NB4 (cell line): ENCODE measurements at regions not wholly inside any gene's neighbourhood (a gene's known extent, or its start where the extent isn't known, plus 50 kb on each side); places are given as distances from the start of the nearest gene placed in this dataset.

Experiments used
- MAX ChIP-seq: IDR thresholded peaks from 2 replicates; pipeline ENCODE4 v1.6.1; 2011; ENCODE audit warnings: low read depth, low read length
- MYC ChIP-seq: IDR thresholded peaks from 2 replicates; pipeline ENCODE4 v1.6.1; 2011; ENCODE audit warnings: low read depth, low read length
- POLR2A ChIP-seq: IDR thresholded peaks from 2 replicates; pipeline ENCODE4 v1.6.1; 2011; ENCODE audit warnings: mild to moderate bottlenecking; ENCODE audit not compliant: insufficient read length; ENCODE audit errors: extremely low read depth
- TF ChIP-seq, protein P1 (sequence below): IDR thresholded peaks from one replicate; pipeline ENCODE4 v1.5.1; 2012; ENCODE audit warnings: low read depth, low read length

DNA sequence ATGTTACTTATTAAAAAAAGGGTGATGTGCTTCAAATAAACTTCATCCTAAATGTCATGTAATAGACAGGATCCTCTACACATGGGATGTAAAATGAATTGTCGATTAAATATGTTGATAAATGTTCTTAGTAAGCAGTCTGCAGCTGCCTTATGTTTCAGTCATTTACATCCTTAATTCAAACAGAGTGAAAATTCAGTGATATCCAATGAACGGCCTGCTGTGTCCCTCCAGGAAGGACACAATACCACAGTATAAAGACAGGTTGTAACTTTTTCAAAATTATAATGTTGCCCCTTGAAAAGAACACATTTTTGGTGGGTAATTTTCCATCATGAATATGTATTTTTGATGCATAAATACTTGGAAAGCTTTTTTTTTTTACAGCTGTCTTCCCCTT lies 266.5 kb upstream of the SEMA3A start:
- TF ChIP-seq, protein P1, sequence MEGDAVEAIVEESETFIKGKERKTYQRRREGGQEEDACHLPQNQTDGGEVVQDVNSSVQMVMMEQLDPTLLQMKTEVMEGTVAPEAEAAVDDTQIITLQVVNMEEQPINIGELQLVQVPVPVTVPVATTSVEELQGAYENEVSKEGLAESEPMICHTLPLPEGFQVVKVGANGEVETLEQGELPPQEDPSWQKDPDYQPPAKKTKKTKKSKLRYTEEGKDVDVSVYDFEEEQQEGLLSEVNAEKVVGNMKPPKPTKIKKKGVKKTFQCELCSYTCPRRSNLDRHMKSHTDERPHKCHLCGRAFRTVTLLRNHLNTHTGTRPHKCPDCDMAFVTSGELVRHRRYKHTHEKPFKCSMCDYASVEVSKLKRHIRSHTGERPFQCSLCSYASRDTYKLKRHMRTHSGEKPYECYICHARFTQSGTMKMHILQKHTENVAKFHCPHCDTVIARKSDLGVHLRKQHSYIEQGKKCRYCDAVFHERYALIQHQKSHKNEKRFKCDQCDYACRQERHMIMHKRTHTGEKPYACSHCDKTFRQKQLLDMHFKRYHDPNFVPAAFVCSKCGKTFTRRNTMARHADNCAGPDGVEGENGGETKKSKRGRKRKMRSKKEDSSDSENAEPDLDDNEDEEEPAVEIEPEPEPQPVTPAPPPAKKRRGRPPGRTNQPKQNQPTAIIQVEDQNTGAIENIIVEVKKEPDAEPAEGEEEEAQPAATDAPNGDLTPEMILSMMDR: no peak
- TF ChIP-seq POLR2A (no peak), MYC (no peak), MAX (no peak)
